ENCODE measurements at regions not wholly inside any gene's neighbourhood (a gene's known extent, or its start where the extent isn't known, plus 50 kb on each side); places are given as distances from the start of the nearest gene placed in this dataset.

DNA sequence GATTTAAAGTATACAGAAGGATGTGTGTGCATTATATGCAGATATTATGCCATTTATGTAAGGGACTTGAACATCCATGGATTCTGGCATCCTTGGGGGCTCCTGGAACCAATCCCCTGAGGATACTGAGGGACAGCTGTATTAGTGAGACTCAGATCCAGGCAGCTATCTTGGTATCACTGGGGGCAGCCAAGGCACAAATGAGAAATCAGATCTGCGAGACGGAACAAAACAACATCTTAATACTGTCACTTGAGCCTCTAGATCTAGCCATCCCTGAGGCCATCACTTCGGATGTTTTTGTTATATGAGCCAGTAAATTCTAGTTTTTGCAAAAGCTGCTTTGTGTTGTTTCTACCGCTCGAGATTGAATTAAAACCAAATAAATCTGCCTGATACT is 175.1 kb upstream of the SFSWAP start:
- TF ChIP-seq, protein P1, sequence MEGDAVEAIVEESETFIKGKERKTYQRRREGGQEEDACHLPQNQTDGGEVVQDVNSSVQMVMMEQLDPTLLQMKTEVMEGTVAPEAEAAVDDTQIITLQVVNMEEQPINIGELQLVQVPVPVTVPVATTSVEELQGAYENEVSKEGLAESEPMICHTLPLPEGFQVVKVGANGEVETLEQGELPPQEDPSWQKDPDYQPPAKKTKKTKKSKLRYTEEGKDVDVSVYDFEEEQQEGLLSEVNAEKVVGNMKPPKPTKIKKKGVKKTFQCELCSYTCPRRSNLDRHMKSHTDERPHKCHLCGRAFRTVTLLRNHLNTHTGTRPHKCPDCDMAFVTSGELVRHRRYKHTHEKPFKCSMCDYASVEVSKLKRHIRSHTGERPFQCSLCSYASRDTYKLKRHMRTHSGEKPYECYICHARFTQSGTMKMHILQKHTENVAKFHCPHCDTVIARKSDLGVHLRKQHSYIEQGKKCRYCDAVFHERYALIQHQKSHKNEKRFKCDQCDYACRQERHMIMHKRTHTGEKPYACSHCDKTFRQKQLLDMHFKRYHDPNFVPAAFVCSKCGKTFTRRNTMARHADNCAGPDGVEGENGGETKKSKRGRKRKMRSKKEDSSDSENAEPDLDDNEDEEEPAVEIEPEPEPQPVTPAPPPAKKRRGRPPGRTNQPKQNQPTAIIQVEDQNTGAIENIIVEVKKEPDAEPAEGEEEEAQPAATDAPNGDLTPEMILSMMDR (IDR thresholded peaks at IDR 0.05), result no peak
- TF ChIP-seq POLR2A (IDR thresholded peaks at IDR 0.05), result no peak
